ENCODE measurements at regions not wholly inside any gene's neighbourhood (a gene's known extent, or its start where the extent isn't known, plus 50 kb on each side); places are given as distances from the start of the nearest gene placed in this dataset.

- no peak for DNase-seq
These were observed 113.8 kb downstream of the PLEKHG1 start for GRCh38 chr6:150713487-150713886.

- DNase-seq, result no peak
These were observed 114.2 kb downstream of the PLEKHG1 start for GRCh38 chr6:150713931-150714330.

GRCh38 chr6:150715133-150715532 lies 115.4 kb downstream of the PLEKHG1 start:
- DNase-seq, result no peak

GRCh38 chr6:150717419-150717818 lies 117.7 kb downstream of the PLEKHG1 start:
- DNase-seq, result no peak

- no peak for DNase-seq
These were observed 119.5 kb downstream of the PLEKHG1 start for GRCh38 chr6:150719099-150719766.

- DNase-seq, result no peak
These were observed 120.1 kb downstream of the PLEKHG1 start for GRCh38 chr6:150719831-150720230.

GRCh38 chr6:150720774-150721233 lies 121.1 kb downstream of the PLEKHG1 start:
- peak; percentile 13 for DNase-seq

GRCh38 chr6:150721418-150722266 lies 122.0 kb downstream of the PLEKHG1 start:
- DNase-seq, result no peak

GRCh38 chr6:150722614-150723344 lies 123.1 kb downstream of the PLEKHG1 start:
- no peak for DNase-seq

- no peak for DNase-seq
These were observed 123.6 kb downstream of the PLEKHG1 start for GRCh38 chr6:150723345-150723658.

GRCh38 chr6:150723857-150724256 lies 124.2 kb downstream of the PLEKHG1 start:
- no peak for DNase-seq

GRCh38 chr6:150725795-150726194 lies 126.1 kb downstream of the PLEKHG1 start:
- DNase-seq, result no peak

GRCh38 chr6:150729188-150729748 lies 129.6 kb downstream of the PLEKHG1 start:
- no peak for DNase-seq

GRCh38 chr6:150730801-150731457 lies 131.2 kb downstream of the PLEKHG1 start:
- no peak for DNase-seq

- DNase-seq, result no peak
These were observed 132.6 kb upstream of the MTHFD1L start for GRCh38 chr6:150732765-150733539.

GRCh38 chr6:150733726-150734125 lies 131.8 kb upstream of the MTHFD1L start:
- DNase-seq, result no peak

GRCh38 chr6:150734235-150734634 lies 131.3 kb upstream of the MTHFD1L start:
- DNase-seq, result no peak

- DNase-seq, result no peak
These were observed 130.1 kb upstream of the MTHFD1L start for GRCh38 chr6:150735341-150735851.

GRCh38 chr6:150738092-150738629 lies 127.3 kb upstream of the MTHFD1L start:
- no peak for DNase-seq

- DNase-seq, result no peak
These were observed 125.7 kb upstream of the MTHFD1L start for GRCh38 chr6:150739711-150740349.

- DNase-seq, result no peak
These were observed 125.0 kb upstream of the MTHFD1L start for GRCh38 chr6:150740453-150740852.
